ENCODE measurements at regions not wholly inside any gene's neighbourhood (a gene's known extent, or its start where the extent isn't known, plus 50 kb on each side); places are given as distances from the start of the nearest gene placed in this dataset.

- no peaks in the 10 kb centered on the region for H3K36me3 ChIP-seq (ENCODE audit: control insufficient read depth in 2 of 2, extremely low read depth in 1 of 2, insufficient read depth in 2 of 2, low read length in 2 of 2)
- no peak overlapping the region for H2AFZ ChIP-seq (ENCODE audit: control insufficient read depth, low read length)
- no peaks in the 10 kb centered on the region for H3K9me1 ChIP-seq (ENCODE audit: control insufficient read depth, extremely low read depth, insufficient read depth, low read length)
- H3K27me3 ChIP-seq (ENCODE audit: control insufficient read depth, extremely low read depth, insufficient read depth, low read length): no peaks in the 10 kb centered on the region
- no peak overlapping the region for H3K27ac ChIP-seq (ENCODE audit: control insufficient read depth, insufficient read depth, low read length)
- no peak overlapping the region for H3K4me3 ChIP-seq (ENCODE audit: control insufficient read depth in 2 of 3, extremely low read depth in 1 of 3, insufficient read depth in 2 of 3, low read depth in 1 of 3, low read length in 3 of 3)
- no peak overlapping the region for H3K9ac ChIP-seq (ENCODE audit: control insufficient read depth, extremely low read depth, insufficient read depth, low read length)
- no peaks in the 10 kb centered on the region for H3K79me2 ChIP-seq (ENCODE audit: control insufficient read depth, insufficient read depth, low read length)
- H3K4me2 ChIP-seq (ENCODE audit: control insufficient read depth, extremely low read depth, insufficient read depth, low read depth, low read length): no peak overlapping the region
- FAIRE-seq (no peak), DNase-seq (ENCODE audit: low read depth, low spot score) (no peak)
- H3K9me3 ChIP-seq (ENCODE audit: control insufficient read depth, low read depth, low read length): no peaks in the 10 kb centered on the region
- H4K20me1 ChIP-seq (ENCODE audit: control insufficient read depth, extremely low read depth, insufficient read depth, low read length): no peaks in the 10 kb centered on the region
- no peaks in the 10 kb centered on the region for H3K4me1 ChIP-seq (ENCODE audit: control insufficient read depth, extremely low read depth, insufficient read depth, low read length)
- no peak for TF ChIP-seq CTCF (optimal IDR thresholded peaks at IDR 0.05 in 1 of 3, IDR thresholded peaks at IDR 0.05 in 1 of 3, conservative IDR thresholded peaks at IDR 0.05 in 1 of 3; ENCODE audit: extremely low read depth in 1 of 3, insufficient read depth in 2 of 3, low read length in 3 of 3)
- TF ChIP-seq EZH2 (IDR thresholded peaks at IDR 0.05; ENCODE audit: low read length): no peak
- dilution Hi-C loops (cut with MboI; ENCODE audit: extremely low pct_ligation_motif_present, low sequenced_read_pairs): no loop called here
Measured at GRCh38 chr4:96744676-96745075, 904.8 kb downstream of the PDHA2 start.

DNA sequence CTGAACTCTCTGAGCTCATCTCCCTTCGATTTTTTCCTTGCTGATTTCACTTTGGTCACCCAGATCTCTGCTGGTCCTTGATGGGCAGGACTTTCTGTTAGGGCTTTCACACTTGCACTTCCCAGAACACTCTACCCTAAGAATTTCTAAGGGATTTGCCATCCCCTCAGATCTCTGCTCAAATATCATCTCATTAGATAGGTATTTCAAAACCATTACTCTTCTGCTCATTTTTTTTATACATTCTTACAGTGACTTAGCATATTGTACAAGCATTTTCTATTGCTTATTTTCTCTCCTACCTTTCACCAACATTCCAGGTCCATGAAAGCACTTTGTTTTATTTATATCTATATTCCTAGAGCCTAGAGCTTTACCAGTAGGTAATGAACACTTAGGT, 913.3 kb downstream of the PDHA2 start:
- no peaks in the 10 kb centered on the region for H3K9me3 ChIP-seq (ENCODE audit: control insufficient read depth, low read depth, low read length)
- no peaks in the 10 kb centered on the region for H3K79me2 ChIP-seq (ENCODE audit: control insufficient read depth, insufficient read depth, low read length)
- no peaks in the 10 kb centered on the region for H3K36me3 ChIP-seq (ENCODE audit: control insufficient read depth in 2 of 2, extremely low read depth in 1 of 2, insufficient read depth in 2 of 2, low read length in 2 of 2)
- no peak overlapping the region for H3K4me3 ChIP-seq (ENCODE audit: control insufficient read depth in 2 of 3, extremely low read depth in 1 of 3, insufficient read depth in 2 of 3, low read depth in 1 of 3, low read length in 3 of 3)
- H4K20me1 ChIP-seq (ENCODE audit: control insufficient read depth, extremely low read depth, insufficient read depth, low read length): no peaks in the 10 kb centered on the region
- no peaks in the 10 kb centered on the region for H3K27me3 ChIP-seq (ENCODE audit: control insufficient read depth, extremely low read depth, insufficient read depth, low read length)
- no peaks in the 10 kb centered on the region for H3K9me1 ChIP-seq (ENCODE audit: control insufficient read depth, extremely low read depth, insufficient read depth, low read length)
- H3K4me2 ChIP-seq (ENCODE audit: control insufficient read depth, extremely low read depth, insufficient read depth, low read depth, low read length): no peak overlapping the region
- no peaks in the 10 kb centered on the region for H3K4me1 ChIP-seq (ENCODE audit: control insufficient read depth, extremely low read depth, insufficient read depth, low read length)
- dilution Hi-C loops (cut with MboI; ENCODE audit: extremely low pct_ligation_motif_present, low sequenced_read_pairs): no loop called here
- TF ChIP-seq CTCF (optimal IDR thresholded peaks at IDR 0.05 in 1 of 3, IDR thresholded peaks at IDR 0.05 in 1 of 3, conservative IDR thresholded peaks at IDR 0.05 in 1 of 3; ENCODE audit: extremely low read depth in 1 of 3, insufficient read depth in 2 of 3, low read length in 3 of 3) (no peak), EZH2 (IDR thresholded peaks at IDR 0.05; ENCODE audit: low read length) (no peak)
- H2AFZ ChIP-seq (ENCODE audit: control insufficient read depth, low read length): no peak overlapping the region
- DNase-seq (ENCODE audit: low read depth, low spot score): no peak
- no peak for FAIRE-seq
- no peak overlapping the region for H3K27ac ChIP-seq (ENCODE audit: control insufficient read depth, insufficient read depth, low read length)
- H3K9ac ChIP-seq (ENCODE audit: control insufficient read depth, extremely low read depth, insufficient read depth, low read length): no peak overlapping the region

Measured in keratinocyte (primary cell).